Glomerular visceral epithelial cell (primary cell): ENCODE measurements at regions not wholly inside any gene's neighbourhood (a gene's known extent, or its start where the extent isn't known, plus 50 kb on each side); places are given as distances from the start of the nearest gene placed in this dataset.
"Not testable (repeated sequence)": the region's sequence is repeated elsewhere in the genome, so short reads cannot be mapped to it uniquely, and the experiment has no call there.

Source experiments
- DNase-seq: peaks from one replicate; pipeline ENCODE4 v3.0.0-alpha.2; 2016; ENCODE audit errors: extremely low spot score

DNA sequence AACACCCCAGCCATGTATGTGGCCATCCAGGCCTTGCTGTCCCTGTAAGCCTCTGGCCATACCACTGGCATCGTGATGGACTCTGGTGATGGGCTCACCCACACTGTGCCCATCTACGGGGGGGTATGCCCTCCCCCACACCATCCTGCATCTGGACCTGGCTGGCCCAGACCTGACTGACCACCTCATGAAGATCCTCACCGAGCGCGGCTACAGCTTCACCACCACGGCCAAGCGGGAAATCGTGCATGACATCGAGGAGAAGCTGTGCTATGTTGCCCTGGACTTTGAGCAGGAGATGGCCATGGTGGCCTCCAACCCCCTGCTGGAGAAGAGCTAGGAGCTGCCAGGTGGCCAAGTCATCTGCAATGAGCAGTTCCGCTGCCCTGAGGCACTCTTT lies 80.4 kb upstream of the ZCCHC2 start:
- DNase-seq: no peak

DNA sequence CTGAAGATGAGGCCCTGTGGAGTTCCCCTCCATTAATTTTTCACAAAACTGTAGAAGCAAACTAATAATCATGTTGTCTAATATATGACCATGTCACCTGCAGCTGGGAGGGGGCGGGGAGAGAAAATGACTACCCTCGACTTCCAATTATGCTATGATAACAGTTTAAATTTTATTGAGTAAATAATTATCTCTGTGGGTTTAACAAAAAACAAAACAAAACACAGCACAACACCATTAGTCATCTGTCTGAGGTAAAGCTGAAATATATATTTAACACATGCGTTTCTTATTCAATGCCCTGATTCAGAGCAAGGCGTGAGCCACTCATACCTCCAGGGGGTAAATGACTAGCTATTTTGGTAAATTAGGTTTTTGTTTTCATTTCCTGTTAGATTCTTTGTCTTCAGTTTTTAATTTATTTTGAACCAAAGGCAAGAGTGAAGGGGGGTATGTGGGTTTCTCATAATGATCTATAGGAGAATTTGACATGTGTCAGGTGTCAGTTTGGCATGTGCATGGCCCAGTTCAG lies 77.4 kb upstream of the ZCCHC2 start:
- peak; percentile 16 for DNase-seq

DNA sequence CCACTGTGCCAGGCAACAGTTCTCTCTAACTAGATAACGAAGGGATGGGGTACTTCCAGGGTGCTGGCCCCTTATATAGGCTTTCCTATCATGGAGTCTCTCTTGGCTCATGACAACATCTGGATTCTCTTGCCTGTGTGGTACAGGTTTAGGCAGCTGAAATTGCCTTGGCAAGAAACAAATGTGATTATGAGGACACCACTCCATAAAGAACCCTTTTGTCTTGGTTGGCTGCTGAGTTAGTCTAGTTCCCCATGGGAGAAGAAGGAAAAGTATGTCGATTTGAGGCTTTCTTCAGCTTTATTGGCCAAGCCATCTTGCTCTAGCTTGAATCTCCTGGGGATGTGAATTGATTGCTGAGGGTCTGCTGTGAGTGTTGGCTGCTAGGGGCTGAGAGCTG lies 76.3 kb upstream of the ZCCHC2 start:
- DNase-seq: no peak

DNA sequence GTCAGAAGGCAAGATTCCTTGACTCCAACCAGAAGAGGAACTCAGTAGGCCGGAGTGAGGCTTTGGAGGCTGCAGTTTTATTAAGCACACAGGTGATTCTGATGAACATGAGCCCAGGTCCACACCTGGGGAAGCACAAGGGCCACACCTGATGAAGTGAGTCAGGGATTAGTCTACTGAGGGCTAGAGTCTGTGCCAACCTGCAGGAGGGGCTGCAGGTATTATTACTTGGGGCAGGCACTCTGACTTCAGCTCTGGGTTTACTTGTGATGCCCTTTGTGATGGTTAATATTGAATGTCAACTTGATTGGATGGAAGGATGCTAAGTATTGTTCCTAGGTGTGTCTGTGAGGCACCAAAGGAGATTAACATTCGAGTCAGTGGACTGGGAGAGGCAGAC lies 75.2 kb upstream of the ZCCHC2 start:
- DNase-seq: no peak

DNA sequence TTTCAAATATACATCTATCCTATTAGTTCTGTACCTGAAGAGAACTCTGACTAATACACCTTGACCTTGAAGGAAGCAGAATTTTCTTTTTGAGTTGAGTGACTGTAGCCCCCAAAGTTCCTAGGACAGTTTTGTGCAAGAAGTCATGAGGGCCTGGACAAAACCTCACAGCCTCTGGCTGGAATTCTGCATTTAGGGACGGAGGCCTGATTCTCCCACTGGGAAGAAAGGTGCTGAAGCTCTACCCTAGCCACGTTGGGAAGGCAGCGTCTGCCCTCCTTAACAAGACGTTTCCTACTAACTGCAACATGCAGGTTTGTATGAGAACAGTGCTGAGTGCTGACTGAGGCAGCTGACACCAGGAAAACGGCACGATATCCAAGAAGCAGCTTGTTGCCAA lies 74.4 kb upstream of the ZCCHC2 start:
- DNase-seq: no peak

DNA sequence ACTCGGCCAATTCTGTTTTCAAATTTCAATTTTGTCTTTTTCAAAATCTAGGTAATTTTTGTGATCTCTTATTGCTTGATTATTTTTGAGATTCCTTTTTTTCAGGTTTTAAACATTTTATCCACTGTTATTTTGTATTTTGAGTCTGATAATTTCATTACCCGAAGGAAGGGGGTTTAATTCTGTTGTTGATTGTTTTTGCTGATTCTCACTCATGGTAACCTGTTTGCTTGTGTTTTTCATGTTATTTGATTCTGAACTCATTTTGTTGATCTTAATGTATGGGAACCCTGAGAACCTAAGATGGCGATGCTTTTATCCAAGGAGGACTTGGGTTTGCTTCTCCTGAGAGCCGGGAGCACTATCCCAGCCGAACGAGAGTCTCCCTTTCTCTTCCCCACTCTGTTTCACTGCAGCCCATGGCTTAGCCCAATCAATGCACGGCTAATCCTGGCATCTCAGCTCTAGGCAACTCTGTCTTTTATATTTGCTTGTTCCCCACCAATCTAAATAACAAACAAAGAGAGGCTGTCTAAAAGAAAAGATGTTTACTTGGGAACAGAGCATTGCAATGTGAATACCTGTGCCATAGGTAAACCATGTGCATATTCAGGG lies 73.2 kb upstream of the ZCCHC2 start:
- no peak for DNase-seq

DNA sequence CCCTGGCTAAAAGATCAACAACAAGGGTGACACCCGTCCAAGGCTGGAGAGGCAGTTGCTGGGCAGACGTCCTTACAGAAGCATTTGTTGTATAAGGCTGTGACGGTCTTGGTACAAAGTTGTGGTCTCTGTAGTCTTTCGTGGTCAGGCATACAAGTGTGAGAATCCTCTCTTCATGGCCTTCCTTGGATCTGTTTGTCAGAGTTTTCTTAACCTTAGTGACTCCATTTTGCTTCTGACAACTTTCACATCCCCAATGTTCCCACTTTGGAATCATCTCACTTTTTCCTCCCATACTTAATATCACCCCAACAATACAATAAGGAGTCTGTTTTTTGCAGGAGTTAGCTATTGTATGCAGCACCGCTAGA lies 72.7 kb upstream of the ZCCHC2 start:
- DNase-seq: no peak

DNA sequence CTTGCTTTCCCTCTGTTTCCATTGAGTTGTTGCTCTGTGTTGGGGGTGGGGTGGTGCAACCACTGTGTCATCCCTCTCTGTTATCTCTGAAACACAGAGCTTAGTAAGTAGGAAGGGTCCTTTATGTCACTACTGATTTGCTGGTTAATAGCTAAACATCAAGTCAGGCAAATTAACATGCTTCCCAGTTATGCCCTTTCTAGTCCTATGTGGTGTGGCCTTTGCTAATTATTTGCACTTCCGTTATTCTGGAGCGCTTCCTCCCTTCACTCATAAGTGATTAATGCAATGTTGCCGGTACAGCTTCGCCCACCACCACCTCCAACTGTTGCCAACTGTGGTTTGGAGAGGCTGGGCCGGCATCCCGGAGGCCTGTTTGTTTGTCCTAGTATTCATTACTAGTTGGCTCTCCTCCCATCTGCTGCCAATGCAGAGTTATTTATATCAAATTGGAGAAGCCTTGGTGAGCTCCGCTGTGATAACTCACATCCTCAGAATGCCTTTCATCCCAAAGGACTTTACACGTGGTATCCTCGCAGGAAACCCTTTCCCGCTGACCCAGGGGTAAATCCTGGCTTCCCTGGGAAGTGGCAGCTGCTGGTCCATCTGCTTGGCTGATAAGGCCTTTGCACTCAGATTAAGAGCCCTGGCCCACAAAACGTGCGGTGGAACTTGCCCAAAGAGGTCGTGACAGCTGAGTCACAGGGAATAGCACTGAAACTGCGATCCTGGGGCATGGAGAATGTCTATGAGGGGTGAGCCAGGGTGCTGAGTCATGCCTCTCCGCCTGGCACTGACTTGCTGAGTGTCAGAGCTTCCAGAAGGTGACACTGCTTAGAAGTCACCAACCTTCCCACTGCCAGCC lies 72.0 kb upstream of the ZCCHC2 start:
- peak; percentile 86 for DNase-seq

DNA sequence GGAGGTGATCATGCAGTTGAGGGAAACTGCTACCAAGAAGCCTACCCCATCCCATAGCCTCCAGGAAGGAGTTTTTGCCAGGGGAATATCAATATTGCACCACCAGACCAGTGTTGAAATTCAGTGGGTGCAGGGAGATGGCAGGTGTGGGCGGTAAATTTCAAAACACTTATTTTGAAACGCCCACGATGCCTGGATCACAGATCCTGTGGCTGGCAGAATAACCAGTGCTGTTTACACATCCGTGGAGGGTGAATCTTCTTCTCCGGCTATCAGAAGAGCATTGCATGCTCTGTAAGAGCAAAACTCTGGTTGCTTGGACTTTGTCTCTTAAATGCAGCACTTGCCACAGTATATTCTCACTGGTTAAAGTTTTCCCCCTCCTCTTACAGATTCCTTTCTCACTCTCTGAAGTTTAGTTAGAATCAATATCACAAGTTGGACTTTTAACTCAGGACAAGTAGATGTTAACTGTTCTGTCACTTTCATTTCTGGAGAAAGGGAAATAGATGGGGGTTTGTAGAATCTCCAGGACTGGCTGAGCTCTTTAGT lies 70.5 kb upstream of the ZCCHC2 start:
- DNase-seq: peak; percentile 28

DNA sequence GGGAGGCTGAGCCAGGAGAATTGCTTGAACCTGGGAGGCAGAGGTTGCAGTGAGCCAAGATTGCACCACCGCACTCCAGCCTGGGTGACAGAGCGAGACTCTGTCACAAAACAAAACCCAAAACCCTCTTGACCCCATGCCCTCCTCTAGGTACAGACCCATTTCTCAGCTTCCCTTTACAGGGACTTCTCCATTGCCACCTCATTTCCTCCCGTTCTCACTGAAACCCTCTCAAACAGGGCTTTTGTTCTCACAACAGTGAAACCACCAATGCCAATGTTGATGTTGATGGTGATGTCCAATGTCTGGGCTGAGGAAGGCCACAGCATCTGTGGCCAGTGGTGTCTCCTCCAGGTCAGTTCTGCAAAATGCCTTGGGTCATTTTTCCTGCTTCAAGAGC lies 69.0 kb upstream of the ZCCHC2 start:
- no peak for DNase-seq

DNA sequence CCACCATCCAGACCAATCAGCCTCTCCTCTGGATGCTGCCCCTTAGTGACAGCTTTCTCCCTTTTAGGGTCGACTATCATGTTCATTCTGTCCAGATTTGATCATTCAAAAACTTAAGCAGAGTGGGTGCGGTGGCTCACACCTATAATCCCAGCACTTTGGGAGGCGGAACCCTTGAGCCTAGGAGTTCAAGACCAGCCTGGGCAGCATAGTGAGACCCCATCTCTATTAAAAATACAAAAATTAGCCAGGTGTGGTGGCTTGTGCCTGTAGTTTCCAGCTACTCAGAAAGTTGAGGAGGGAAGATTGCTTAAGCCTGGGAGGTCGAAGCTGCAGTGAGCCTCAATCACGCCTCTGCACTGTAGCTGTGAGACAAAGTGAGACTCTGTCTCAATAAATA lies 68.3 kb upstream of the ZCCHC2 start:
- no peak for DNase-seq

DNA sequence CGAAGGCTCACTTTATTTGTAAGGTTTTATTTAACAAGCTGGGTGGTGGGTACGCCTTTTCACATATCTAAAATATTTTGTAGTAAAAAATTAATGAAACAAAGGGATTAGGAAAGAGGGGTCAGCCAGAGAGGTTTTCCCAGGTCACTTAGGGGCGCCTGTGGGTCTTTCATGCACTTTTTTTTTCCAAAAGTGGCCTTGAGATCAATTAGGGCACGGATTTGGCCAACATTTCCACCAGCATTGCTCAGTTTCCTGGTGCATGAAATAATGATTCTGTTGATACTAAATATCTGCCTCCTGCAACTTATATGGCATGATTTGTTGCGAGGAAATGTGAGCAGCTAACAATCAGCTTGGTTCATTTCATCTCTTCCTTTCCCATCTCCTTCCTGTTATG lies 67.6 kb upstream of the ZCCHC2 start:
- no peak for DNase-seq

DNA sequence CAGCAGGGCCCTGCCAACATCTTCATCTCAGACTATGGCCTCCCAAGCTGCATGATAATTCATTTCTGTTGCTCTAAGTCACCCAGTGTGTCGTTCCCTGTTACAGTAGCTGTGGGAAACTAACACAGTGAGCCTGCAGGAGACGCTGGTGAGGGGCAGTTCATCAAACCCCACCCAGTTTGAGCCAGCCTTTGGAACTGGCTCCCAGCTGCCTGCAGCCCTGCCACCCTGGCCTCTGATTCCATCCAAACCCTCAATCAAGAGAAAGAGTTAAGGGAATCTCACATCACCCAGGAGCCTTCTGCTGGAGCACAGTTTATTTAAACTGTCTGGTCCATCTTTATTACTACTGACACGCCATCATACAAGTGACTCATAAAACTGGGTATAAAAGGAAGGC lies 64.9 kb upstream of the ZCCHC2 start:
- DNase-seq: no peak

DNA sequence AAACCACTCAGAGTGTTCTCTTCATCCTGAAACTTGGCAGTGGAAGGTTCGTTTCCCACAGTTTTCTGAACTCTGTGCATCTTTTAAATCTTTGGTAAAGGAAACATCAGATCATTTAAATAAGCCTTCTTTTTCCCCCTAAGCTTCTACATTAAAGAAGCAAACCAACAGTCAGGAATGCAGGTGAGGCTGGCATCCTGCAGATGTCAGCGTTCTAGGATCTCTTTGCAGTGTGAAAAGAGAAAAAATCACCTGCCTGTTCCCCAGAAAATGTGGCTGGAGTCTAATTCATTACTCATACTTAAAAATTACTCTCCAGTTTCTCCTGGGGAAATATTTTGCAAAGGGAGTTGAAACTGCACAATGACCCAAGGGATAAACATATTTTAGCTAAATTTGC lies 64.5 kb upstream of the ZCCHC2 start:
- DNase-seq: no peak

DNA sequence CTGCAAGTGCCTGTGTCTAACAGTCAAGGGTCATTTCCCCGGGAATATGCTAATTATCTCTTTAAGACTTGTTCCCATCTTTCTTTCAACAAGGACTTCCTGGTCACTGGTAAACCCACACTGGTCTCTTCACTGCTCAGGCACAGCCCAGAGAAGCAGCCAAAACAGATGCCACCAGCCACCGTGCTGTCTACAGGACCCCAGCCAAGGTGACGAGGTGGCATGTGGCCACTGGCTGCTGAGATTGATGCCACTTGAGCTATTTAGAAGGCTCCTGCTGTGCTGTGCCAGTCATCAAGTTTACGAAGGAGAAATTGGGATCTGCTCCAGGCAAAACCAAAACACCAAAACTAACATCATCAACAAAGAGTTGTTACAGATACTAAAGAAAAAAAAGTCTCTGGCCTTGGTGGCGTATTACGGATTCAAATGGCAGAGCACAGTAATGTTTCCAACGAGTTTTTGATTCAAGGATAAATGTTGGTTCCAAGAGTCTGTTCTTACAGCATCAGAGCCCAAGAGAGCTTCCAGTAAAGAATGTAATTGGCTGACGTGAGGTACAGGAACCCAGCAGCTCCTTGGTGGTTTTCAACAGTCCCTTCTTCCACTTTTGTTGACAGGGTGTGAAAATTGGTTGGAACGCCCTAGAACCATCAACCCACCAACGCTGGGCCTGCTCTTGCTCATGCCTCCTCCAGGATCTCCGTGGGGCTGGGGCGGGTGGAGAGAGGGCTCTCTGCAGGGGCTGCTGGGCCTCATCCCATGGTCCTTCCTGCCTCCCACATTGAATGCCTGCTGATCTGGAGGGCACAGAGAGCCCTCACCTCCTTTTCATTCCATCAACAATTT lies 63.7 kb upstream of the ZCCHC2 start:
- no peak for DNase-seq

DNA sequence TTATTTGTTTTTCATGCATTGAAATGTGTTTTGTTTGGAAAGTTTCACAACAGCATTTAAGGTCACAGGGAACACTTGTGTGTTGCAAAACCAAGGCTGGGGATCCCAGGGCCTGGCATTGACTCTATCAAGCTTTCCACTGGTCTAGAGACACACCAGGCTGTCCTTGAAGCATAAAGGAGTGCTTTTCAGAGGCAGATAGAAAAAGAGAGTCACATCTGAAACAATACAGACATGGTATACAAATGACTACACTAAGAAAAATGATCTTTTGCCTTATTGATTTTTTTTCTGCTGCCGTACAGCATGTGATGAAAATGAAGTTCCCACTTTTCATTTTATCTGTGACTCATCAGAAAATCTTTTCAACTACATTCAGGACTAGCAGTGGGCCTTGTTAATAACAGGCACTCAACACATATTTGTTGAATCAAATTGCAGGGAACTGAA lies 61.9 kb upstream of the ZCCHC2 start:
- no peak for DNase-seq

DNA sequence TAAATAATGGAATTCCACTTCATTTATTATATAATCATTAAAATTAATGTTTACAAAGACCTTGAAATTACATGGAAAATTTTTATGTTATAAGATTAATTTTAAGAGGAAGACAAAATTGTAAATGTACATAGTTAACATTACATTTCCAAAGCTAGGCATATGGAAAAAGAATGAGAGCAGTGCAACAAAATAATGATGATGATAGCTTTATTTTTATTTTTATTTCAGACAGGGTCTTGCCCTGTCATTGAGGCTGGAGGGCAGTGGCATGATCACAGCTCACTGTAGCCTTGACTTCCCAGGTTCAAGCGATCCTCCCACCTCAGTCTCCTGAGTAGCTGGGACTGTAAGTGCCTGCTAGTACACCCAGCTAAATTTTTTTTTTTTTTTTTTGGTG lies 61.2 kb upstream of the ZCCHC2 start:
- no peak for DNase-seq

DNA sequence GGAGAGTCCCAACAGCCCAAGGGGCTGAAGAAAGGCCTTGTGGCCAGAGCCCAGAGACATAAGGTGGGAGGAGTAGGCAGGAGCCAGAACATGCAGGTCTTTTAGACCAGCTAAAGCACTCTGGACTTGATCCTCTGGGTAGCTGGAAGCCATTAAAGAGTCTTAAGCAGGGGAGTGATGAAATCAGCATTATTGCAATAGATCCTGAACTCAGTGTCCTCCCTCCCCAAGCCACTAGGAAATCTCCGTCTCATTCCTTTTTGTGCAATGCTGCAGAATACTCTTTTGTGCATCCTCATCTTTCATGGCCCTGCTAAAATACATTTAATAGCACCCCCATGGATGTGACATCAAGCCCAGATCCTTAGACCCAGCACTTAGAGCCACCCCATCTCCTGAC lies 58.6 kb upstream of the ZCCHC2 start:
- no peak for DNase-seq

DNA sequence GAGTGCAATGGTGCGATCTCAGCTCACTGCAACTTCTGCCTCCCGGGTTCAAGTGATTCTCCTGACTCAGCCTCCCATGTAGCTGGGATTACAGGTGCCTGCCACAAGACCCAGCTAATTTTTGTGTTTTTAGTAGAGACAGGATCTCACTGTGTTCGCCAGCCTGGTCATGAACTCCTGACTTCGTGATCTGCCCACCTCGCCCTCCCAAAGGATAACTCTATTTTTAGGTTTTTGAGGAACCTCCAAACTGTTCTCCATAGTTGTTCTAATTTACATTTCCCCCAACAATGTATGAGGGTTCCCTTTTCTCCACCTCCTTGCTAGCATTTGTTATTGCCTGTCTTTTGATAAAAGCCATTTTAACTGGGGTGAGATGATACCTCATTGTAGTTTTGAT lies 53.7 kb upstream of the ZCCHC2 start:
- DNase-seq: not testable (repeated sequence)
